IPS-NIHi11 (cell line): ENCODE measurements at regions not wholly inside any gene's neighbourhood (a gene's known extent, or its start where the extent isn't known, plus 50 kb on each side); places are given as distances from the start of the nearest gene placed in this dataset.
"Not testable (repeated sequence)": the region's sequence is repeated elsewhere in the genome, so short reads cannot be mapped to it uniquely, and the experiment has no call there.

Experiments used
- DNase-seq: peaks from one replicate; pipeline ENCODE4 v3.0.0; 2012; ENCODE audit warnings: mixed read lengths, low spot score

DNA sequence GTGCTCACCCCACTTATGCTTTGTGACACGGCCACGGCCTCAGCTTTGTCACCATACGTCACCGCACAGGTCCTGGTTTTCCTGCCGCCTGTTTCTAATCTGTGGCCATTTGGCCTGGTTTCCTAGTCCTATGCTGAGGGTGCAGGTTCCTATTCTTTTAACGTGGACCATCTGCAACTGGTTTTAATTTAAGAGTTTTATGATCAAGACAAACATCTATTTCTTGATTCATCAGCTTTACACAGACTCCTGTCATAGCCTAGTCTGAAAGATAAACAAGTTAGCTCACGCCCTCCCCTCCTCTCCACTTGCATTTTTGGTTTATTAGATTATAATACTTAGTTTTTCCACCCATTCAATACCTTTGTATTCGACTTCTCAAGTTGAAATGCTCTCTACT is 97.5 kb upstream of the RPS6KA2 start:
- no peak for DNase-seq

DNA sequence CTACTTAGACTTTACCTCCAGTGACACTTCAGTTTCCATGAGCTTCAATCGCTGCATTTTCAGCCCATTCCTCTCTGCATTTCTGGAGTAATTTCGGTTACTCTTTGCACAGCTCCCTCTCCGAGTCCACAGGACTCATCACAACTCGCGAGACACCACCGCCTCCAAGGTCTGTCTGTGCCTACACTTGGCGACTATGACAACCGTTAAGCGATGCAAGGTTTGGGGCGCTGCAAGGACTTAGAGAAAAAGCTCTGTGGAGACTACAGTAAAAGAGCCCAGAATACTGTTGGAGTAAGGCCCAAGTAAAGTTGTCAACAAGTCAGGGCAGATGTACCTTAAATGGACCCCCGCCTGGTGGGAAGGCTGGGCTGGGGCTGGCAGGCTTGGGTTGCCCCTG is 95.7 kb upstream of the RPS6KA2 start:
- no peak for DNase-seq

DNA sequence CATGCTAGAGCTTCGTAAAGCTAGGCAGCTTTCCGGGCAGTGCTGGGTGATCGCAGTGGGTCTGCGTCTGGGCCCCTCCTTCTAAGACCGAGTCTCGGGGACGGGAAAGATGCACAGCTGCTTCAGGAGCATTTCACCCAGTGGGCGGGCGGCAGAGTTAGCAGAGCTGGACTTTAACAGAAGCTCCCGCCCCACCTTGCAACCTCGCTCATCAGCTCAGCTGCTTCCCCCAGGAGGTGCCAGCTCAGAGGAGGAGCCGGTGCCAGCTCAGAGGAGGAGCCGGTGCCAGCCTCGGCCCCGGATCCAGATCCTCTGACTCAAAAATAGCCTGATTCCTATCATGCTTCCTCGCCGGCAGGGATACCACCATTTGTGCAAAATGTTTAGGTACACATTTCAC is 94.5 kb upstream of the RPS6KA2 start:
- DNase-seq: no peak

GRCh38 chr6:166720856-166721255 is 93.8 kb upstream of the RPS6KA2 start:
- DNase-seq: no peak

- no peak for DNase-seq
Measured at GRCh38 chr6:166719019-166719418, 92.0 kb upstream of the RPS6KA2 start.

- no peak for DNase-seq
Measured at GRCh38 chr6:166718516-166718915, 91.5 kb upstream of the RPS6KA2 start.

- DNase-seq: no peak
Measured at GRCh38 chr6:166716910-166717617, 90.0 kb upstream of the RPS6KA2 start.

DNA sequence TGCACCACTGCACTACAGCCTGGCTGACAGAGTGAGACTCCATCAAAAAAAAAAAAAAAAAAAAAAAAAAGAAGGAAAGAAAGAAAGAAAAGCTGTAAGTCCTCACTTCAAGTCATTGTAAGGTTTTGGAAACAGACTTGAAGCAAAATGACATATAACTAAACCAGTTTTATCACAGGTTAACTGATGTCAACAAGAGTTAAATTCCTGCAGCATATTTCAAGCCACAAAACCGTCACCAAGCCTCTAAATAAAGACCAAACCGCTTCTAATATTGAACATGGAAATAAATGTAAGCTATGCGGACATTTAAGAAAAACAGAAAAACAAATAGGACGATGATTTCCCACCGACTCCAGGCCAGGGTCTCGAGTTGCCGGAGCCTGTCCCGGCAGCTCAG is 88.9 kb upstream of the RPS6KA2 start:
- DNase-seq: no peak

DNA sequence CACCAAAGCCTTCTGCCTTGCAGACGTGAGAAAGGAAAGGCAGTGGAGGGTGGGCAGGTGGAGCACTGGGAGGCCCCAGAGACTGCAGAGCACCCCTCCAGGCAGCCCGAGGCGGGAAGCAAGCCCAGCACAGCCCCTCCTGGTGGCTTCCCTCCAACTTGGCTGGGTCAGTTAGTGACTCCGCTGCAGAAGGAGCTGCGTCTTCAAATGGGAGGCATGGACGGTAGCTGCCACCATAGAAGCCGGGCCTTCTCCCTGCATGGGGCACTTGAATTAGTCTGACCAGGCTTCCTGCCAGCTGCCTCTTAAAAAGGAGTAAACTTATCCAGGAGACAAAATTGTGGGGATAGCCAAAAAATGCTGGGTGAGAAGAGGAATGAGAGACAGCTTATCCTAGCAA is 88.0 kb upstream of the RPS6KA2 start:
- DNase-seq: peak; percentile 64

GRCh38 chr6:166714581-166714980 is 87.5 kb upstream of the RPS6KA2 start:
- no peak for DNase-seq

DNA sequence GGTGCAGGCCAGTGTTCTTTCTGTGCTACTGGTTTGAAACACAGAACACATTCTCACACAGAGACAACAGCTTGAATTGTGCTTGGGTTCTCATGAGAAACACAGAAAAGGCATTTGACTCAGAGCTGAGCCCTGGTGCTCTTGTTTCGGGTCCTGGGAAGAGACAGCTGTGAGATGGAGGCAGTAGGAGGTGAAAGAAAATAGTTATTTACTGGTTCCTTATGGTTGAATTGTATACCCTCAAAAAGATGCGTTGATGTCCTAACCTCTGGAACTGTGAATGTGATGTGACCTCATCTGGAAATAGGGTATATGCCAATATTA is 87.1 kb upstream of the RPS6KA2 start:
- no peak for DNase-seq

- no peak for DNase-seq
Measured at GRCh38 chr6:166713434-166714186, 86.6 kb upstream of the RPS6KA2 start.

DNA sequence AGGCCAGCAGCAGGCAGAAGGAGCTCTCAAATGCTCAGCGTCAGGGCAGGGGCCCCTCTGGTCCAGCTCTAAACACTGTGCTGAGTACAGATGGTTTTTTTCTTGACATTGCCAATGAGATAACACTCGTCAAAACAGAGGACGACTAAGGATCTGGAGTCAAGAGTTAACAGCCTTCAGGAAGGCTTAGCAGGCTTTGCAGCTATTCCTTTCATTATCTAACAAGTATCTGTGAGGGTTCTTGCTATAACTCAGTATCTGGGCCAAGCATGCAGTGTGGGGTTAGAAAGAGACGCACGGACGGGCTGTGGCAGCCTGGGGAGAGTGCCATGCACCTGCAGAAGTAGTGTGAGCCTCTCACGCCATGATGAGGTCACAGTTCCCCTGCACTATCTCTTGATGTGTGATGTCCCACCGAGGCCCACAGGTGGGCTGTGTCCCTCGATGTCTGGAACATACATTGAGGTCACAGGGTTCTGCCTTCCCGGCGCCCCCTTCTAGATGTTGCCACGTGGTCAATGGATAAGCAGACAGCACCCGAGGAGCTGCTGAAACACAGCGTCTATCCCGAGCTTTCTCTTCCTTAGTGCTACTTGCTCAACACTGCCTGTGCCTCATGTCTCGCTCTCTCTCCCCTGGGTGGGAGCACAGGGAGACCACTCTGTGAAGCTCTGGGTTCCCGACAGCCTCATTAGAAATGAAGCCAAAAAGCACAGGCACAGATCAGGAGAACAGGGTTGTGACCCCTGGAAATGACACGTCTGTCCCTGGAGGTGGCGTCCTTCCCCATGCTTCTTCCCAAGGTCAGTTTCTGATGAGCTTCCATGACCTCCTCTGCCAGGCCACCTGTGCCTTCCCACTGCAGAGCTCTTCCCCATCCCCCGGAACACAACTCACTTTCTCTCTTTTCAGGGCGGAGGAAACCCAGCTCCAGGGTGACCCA is 85.5 kb upstream of the RPS6KA2 start:
- DNase-seq: peak; percentile 54

DNA sequence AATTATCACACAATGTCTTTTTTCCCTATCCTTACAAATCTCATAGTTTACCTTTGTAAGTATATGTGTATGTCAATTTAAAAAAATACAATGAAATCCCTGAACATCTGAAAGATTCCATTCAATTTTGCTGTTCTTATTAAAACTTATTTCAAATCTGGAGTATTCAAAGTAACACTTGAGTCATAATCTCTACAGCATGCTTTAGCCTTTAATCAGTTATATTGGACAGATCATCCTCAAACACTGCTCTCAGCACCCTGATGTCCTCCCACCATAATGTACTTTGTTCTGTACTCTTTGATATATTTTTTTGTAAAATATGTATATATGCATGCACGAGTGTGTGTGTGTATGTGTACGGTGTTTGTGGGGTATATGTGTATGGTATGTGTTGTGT is 83.0 kb upstream of the RPS6KA2 start:
- no peak for DNase-seq

GRCh38 chr6:166708460-166708859 is 81.4 kb upstream of the RPS6KA2 start:
- DNase-seq: no peak

- DNase-seq: peak; percentile 82
Measured at GRCh38 chr6:166707045-166707444, 80.0 kb upstream of the RPS6KA2 start.

DNA sequence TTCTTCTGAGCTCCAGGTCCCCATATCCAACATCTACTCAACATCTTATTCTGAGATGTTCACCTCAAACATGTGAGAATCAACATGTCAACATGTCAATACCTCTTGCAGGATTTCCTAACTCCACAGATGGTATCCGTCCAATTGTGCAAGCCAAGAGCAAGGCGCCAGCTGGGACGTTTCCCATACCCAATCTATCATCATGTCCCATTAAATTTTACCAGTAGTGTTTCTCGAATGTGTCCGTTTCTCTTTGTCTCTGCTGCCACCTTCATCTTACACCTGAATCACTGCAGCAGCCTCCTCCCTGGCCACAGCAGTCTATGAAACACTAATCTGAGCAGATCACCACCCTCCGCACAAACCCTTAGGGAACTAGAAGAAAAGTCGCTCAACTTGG is 78.0 kb upstream of the RPS6KA2 start:
- DNase-seq: no peak

GRCh38 chr6:166704171-166704570 is 77.1 kb upstream of the RPS6KA2 start:
- no peak for DNase-seq

GRCh38 chr6:166703149-166703710 is 76.2 kb upstream of the RPS6KA2 start:
- DNase-seq: no peak

DNA sequence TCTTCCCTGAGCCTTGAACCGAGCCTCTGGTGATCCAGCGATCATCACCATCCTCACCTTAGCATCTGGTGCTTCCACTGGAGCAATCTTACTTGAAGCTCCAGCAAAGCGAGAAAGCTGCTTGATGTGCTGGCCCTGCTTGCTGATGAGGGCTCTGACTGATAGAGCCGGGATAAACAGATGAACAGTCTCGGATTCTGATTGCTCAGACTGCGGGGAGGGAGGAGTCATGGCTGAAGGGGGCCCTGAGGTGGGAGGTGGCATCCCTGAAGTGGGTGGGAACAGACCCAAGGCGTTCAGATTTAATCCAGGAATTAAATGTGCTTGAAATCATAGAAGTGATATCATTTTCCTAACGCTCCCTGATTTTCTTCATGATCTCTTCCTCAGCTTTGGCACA is 74.4 kb upstream of the RPS6KA2 start:
- DNase-seq: not testable (repeated sequence)

- DNase-seq: not testable (repeated sequence)
Measured at GRCh38 chr6:166700871-166701270, 73.8 kb upstream of the RPS6KA2 start.

- no peak for DNase-seq
Measured at GRCh38 chr6:166697113-166697512, 70.1 kb upstream of the RPS6KA2 start.
